DND-41 (cell line): ENCODE measurements at regions not wholly inside any gene's neighbourhood (a gene's known extent, or its start where the extent isn't known, plus 50 kb on each side); places are given as distances from the start of the nearest gene placed in this dataset.

ENCODE experiments used
- EZH2 ChIP-seq: IDR thresholded peaks from 3 replicates; pipeline ENCODE4 v1.6.1; 2012; ENCODE audit warnings: borderline replicate concordance, low read depth, mild to moderate bottlenecking, moderate library complexity, low read length, inconsistent platforms; ENCODE audit not compliant: severe bottlenecking
- TF ChIP-seq, protein P1 (sequence below): IDR thresholded peaks from 2 replicates; pipeline ENCODE4 v1.5.1; 2012; ENCODE audit warnings: borderline replicate concordance, low read length, moderate library complexity, mild to moderate bottlenecking; ENCODE audit not compliant: poor library complexity, severe bottlenecking; ENCODE audit errors: extremely low read depth

DNA sequence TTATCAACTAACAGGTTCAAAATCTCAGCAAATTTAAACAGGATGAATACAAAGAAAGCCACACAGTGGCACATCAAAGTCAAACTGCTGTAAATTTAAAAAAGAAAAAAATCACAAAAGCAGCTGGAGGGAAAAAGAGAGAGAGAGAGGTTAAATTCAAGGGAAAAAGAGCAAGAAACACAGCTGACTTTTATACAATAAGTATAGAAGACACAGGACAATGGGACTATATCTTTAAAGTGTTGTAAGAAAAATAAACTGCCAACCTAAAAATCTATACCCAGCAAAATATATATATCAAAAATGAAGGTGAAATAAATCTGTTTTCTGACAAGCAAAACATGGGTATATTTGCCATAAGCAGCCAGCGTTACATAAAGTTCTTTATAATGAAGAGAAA is 261.5 kb downstream of the TLE1 start:
- TF ChIP-seq, protein P1, sequence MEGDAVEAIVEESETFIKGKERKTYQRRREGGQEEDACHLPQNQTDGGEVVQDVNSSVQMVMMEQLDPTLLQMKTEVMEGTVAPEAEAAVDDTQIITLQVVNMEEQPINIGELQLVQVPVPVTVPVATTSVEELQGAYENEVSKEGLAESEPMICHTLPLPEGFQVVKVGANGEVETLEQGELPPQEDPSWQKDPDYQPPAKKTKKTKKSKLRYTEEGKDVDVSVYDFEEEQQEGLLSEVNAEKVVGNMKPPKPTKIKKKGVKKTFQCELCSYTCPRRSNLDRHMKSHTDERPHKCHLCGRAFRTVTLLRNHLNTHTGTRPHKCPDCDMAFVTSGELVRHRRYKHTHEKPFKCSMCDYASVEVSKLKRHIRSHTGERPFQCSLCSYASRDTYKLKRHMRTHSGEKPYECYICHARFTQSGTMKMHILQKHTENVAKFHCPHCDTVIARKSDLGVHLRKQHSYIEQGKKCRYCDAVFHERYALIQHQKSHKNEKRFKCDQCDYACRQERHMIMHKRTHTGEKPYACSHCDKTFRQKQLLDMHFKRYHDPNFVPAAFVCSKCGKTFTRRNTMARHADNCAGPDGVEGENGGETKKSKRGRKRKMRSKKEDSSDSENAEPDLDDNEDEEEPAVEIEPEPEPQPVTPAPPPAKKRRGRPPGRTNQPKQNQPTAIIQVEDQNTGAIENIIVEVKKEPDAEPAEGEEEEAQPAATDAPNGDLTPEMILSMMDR = no peak
- TF ChIP-seq EZH2 = no peak
